Neural progenitor cell (in vitro differentiated cells): ENCODE measurements at regions not wholly inside any gene's neighbourhood (a gene's known extent, or its start where the extent isn't known, plus 50 kb on each side); places are given as distances from the start of the nearest gene placed in this dataset.

Experiments
- DNase-seq: peaks from one replicate; pipeline ENCODE4 v3.0.0-alpha.2; 2016; ENCODE audit warnings: low spot score
- H2AFZ ChIP-seq: fragments of 200-600 bp; sonication (generic); replicated peaks from 2 replicates; pipeline ENCODE4 v1.6.1; 2016; ENCODE audit warnings: antibody characterized with exemption
- H3F3A ChIP-seq: fragments of 200-600 bp; sonication (generic); 2 replicates; pipeline ENCODE4 v1.6.1; 2016; ENCODE audit warnings: antibody characterized with exemption, low read depth
- H3K27ac ChIP-seq: fragments of 200-600 bp; sonication (generic); 2 replicates; pipeline ENCODE4 v1.5.1; 2016; ENCODE audit warnings: mild to moderate bottlenecking
- H3K27me3 ChIP-seq: fragments of 200-600 bp; sonication (generic); 2 replicates; pipeline ENCODE4 v1.6.1; 2016; ENCODE audit warnings: mild to moderate bottlenecking, moderate library complexity
- H3K36me3 ChIP-seq: fragments of 200-600 bp; sonication (generic); 2 replicates; pipeline ENCODE4 v1.5.1; 2016
- H3K4me1 ChIP-seq: fragments of 200-600 bp; sonication (generic); 2 replicates; pipeline ENCODE4 v1.6.1; 2016; ENCODE audit warnings: mixed run types
- H3K4me2 ChIP-seq: fragments of 200-600 bp; sonication (generic); 2 replicates; pipeline ENCODE4 v1.6.1; 2016
- H3K4me3 ChIP-seq: fragments of 200-600 bp; sonication (generic); 2 replicates; pipeline ENCODE4 v1.5.1; 2016
- H3K79me2 ChIP-seq: fragments of 200-600 bp; sonication (generic); 2 replicates; pipeline ENCODE4 v1.6.1; 2016; ENCODE audit warnings: low read depth
- H3K9ac ChIP-seq: fragments of 200-600 bp; sonication (generic); 2 replicates; pipeline ENCODE4 v1.6.1; 2016
- H3K9me3 ChIP-seq: fragments of 200-600 bp; sonication (generic); 2 replicates; pipeline ENCODE4 v1.5.1; 2016; ENCODE audit warnings: low read depth
- H4K20me1 ChIP-seq: fragments of 200-600 bp; sonication (generic); 2 replicates; pipeline ENCODE4 v1.6.1; 2016; ENCODE audit warnings: low read depth
- H3K27ac Mint-ChIP-seq: 3 replicates; pipeline ENCODE4 v1.8.0; 2021; ENCODE audit warnings: mixed read lengths
- H3K27me3 Mint-ChIP-seq: 2 replicates; pipeline ENCODE4 v1.8.0; 2022; ENCODE audit warnings: low read depth, mild to moderate bottlenecking, inconsistent platforms, moderate library complexity, mixed read lengths; ENCODE audit not compliant: insufficient read depth
- H3K36me3 Mint-ChIP-seq: 3 replicates; pipeline ENCODE4 v1.8.0; 2021; ENCODE audit warnings: mixed read lengths
- H3K4me1 Mint-ChIP-seq: 3 replicates; pipeline ENCODE4 v1.8.0; 2021; ENCODE audit warnings: mixed read lengths
- H3K4me3 Mint-ChIP-seq: 3 replicates; pipeline ENCODE4 v1.8.0; 2021; ENCODE audit warnings: mild to moderate bottlenecking, moderate library complexity, mixed read lengths
- H3K9me3 Mint-ChIP-seq: 3 replicates; pipeline ENCODE4 v1.8.0; 2020; ENCODE audit warnings: mixed read lengths
- CTCF ChIP-seq: fragments of 200-600 bp; sonication (generic); IDR thresholded peaks from 2 replicates; pipeline ENCODE4 v1.5.1; 2017; ENCODE audit warnings: antibody characterized with exemption, mild to moderate bottlenecking
- EZH2 ChIP-seq: fragments of 200-600 bp; sonication (generic); IDR thresholded peaks from 2 replicates; pipeline ENCODE4 v1.6.1; 2017; ENCODE audit warnings: antibody characterized with exemption, mild to moderate bottlenecking, moderate library complexity
- EZH2phosphoT487 ChIP-seq: fragments of 200-600 bp; sonication (generic); IDR thresholded peaks from 2 replicates; pipeline ENCODE4 v1.6.1; 2017; ENCODE audit warnings: antibody characterized with exemption

- Mint-ChIP-seq H3K27ac (no peak overlapping the region), H3K9me3 (peaks cover 3% of the 10 kb centered on the region), H3K27me3 (peaks cover 9% of the 10 kb centered on the region), H3K4me1 (no peaks in the 10 kb centered on the region), H3K4me3 (no peak overlapping the region), H3K36me3 (no peaks in the 10 kb centered on the region)
- TF ChIP-seq EZH2phosphoT487 (no peak), CTCF (no peak), EZH2 (no peak)
- Histone ChIP-seq H2AFZ (no peak overlapping the region), H3K4me1 (no peaks in the 10 kb centered on the region), H3K9me3 (no peaks in the 10 kb centered on the region), H3K27ac (no peak overlapping the region), H3K4me3 (no peak overlapping the region), H3K27me3 (no peaks in the 10 kb centered on the region), H3K9ac (no peak overlapping the region), H3K36me3 (no peaks in the 10 kb centered on the region), H3F3A (no peaks in the 10 kb centered on the region), H4K20me1 (no peaks in the 10 kb centered on the region), H3K4me2 (no peak overlapping the region), H3K79me2 (no peaks in the 10 kb centered on the region)
- no peak for DNase-seq
Observed at GRCh38 chr7:149683181-149683580, 90.2 kb downstream of the ZNF467 start.

GRCh38 chr7:149682038-149682437 lies 91.3 kb downstream of the ZNF467 start:
- DNase-seq: no peak
- H3K27me3 Mint-ChIP-seq: peaks cover 10% of the 10 kb centered on the region
- Histone ChIP-seq H3K36me3 (no peaks in the 10 kb centered on the region), H3K27ac (no peak overlapping the region), H3F3A (no peaks in the 10 kb centered on the region), H3K9ac (no peak overlapping the region), H3K79me2 (no peaks in the 10 kb centered on the region), H3K4me2 (no peak overlapping the region), H3K9me3 (no peaks in the 10 kb centered on the region), H3K4me3 (no peak overlapping the region), H3K4me1 (no peaks in the 10 kb centered on the region), H3K27me3 (no peaks in the 10 kb centered on the region), H2AFZ (no peak overlapping the region), H4K20me1 (no peaks in the 10 kb centered on the region)
- no peak overlapping the region for H3K27ac Mint-ChIP-seq
- no peak overlapping the region for H3K4me3 Mint-ChIP-seq
- TF ChIP-seq CTCF: no peak
- TF ChIP-seq EZH2phosphoT487: no peak
- no peak for TF ChIP-seq EZH2
- H3K9me3 Mint-ChIP-seq: no peaks in the 10 kb centered on the region
- no peaks in the 10 kb centered on the region for H3K36me3 Mint-ChIP-seq
- H3K4me1 Mint-ChIP-seq: no peaks in the 10 kb centered on the region

GRCh38 chr7:149681274-149681673 lies 92.1 kb downstream of the ZNF467 start:
- no peaks in the 10 kb centered on the region for H3K4me1 Mint-ChIP-seq
- H3K36me3 Mint-ChIP-seq: no peaks in the 10 kb centered on the region
- H3F3A ChIP-seq: no peaks in the 10 kb centered on the region
- peaks cover 10% of the 10 kb centered on the region for H3K27me3 Mint-ChIP-seq
- no peak for DNase-seq
- H3K79me2 ChIP-seq: no peaks in the 10 kb centered on the region
- H3K4me1 ChIP-seq: no peaks in the 10 kb centered on the region
- TF ChIP-seq CTCF (no peak), EZH2 (no peak), EZH2phosphoT487 (no peak)
- H3K9me3 ChIP-seq: no peaks in the 10 kb centered on the region
- H3K36me3 ChIP-seq: no peaks in the 10 kb centered on the region
- H3K27ac Mint-ChIP-seq: no peak overlapping the region
- no peak overlapping the region for H3K4me3 Mint-ChIP-seq
- no peak overlapping the region for H3K27ac ChIP-seq
- H4K20me1 ChIP-seq: no peaks in the 10 kb centered on the region
- no peak overlapping the region for H3K9ac ChIP-seq
- H3K4me3 ChIP-seq: no peak overlapping the region
- no peaks in the 10 kb centered on the region for H3K27me3 ChIP-seq
- no peak overlapping the region for H2AFZ ChIP-seq
- no peaks in the 10 kb centered on the region for H3K9me3 Mint-ChIP-seq
- no peak overlapping the region for H3K4me2 ChIP-seq
